ENCODE measurements at regions not wholly inside any gene's neighbourhood (a gene's known extent, or its start where the extent isn't known, plus 50 kb on each side); places are given as distances from the start of the nearest gene placed in this dataset.

DNA sequence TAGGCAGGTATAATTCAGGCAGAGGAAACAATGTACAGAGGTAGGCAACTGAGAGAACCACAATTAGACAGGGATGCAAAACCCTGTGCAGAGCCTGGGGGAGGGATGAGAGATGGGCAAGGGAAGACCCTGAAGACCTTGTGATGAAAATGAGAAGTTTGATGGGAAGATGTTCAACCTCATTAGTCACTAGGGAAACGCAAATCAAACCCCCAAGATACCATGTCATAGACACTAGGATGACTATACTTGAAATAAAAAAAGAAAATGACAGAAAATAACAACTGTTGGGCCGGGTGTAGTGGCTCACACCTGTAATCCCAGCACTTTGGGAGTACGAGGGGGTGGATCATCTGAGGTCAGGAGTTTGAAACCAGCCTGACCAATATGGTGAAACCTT, 813.1 kb downstream of the CDH11 start:
- FAIRE-seq (no peak), DNase-seq (ENCODE audit: low read depth) (no peak)
- Histone ChIP-seq H3K27me3 (ENCODE audit: control insufficient read depth, insufficient read depth, low read length) (peaks cover 1% of the 10 kb centered on the region), H3K36me3 (ENCODE audit: control insufficient read depth, insufficient read depth, low read length) (no peaks in the 10 kb centered on the region), H3K4me3 (ENCODE audit: low read depth, low read length) (no peak overlapping the region)
- TF ChIP-seq, protein P1, sequence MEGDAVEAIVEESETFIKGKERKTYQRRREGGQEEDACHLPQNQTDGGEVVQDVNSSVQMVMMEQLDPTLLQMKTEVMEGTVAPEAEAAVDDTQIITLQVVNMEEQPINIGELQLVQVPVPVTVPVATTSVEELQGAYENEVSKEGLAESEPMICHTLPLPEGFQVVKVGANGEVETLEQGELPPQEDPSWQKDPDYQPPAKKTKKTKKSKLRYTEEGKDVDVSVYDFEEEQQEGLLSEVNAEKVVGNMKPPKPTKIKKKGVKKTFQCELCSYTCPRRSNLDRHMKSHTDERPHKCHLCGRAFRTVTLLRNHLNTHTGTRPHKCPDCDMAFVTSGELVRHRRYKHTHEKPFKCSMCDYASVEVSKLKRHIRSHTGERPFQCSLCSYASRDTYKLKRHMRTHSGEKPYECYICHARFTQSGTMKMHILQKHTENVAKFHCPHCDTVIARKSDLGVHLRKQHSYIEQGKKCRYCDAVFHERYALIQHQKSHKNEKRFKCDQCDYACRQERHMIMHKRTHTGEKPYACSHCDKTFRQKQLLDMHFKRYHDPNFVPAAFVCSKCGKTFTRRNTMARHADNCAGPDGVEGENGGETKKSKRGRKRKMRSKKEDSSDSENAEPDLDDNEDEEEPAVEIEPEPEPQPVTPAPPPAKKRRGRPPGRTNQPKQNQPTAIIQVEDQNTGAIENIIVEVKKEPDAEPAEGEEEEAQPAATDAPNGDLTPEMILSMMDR (IDR thresholded peaks at IDR 0.05; ENCODE audit: insufficient read depth, low read length, severe bottlenecking), result no peak

DNA sequence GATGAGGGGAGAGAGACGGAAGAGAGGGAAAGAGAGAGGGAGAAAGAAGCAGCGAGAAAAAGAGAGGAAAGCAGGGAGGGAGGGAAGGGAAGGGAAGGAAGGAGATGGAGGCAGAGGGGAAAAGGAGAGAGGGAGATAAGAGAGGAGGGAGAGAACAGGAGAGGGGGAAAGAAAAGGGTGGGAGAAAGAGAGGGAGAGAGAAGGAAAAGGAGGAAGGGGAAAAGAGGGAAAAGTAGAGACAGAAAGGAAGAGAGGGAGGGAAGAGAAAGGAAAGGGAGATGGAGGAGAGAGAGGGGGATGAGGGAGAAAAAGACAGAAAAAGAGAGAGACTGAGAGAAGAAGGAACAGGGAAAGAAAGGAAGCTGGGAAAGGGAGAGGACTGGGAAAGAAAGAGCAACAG, 814.4 kb downstream of the CDH11 start:
- Histone ChIP-seq H3K4me3 (ENCODE audit: low read depth, low read length) (no peak overlapping the region), H3K36me3 (ENCODE audit: control insufficient read depth, insufficient read depth, low read length) (no peaks in the 10 kb centered on the region), H3K27me3 (ENCODE audit: control insufficient read depth, insufficient read depth, low read length) (peaks cover 1% of the 10 kb centered on the region)
- no peak for DNase-seq (ENCODE audit: low read depth)
- TF ChIP-seq, protein P1 (IDR thresholded peaks at IDR 0.05; ENCODE audit: insufficient read depth, low read length, severe bottlenecking), result no peak
- no peak for FAIRE-seq

DNA sequence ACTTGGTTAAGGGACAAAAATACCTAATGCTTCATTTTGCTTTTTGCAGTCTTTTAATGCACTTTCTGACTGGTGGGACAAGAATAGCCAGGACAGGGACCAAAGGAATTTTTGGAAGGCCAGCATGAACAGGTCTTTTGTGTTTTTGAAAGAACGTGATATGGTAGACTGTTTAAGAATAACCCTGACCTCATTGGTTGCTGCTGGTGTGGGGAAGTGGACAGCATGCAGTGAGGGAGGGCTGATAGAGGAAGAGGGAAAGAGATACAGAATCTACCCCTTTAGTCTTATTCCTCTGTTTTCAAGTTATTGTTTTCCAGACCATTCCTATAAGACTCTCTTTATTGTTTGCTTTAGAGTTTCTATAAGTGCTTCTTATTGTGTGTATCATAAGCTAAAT, 816.2 kb downstream of the CDH11 start:
- TF ChIP-seq, protein P1 (IDR thresholded peaks at IDR 0.05; ENCODE audit: insufficient read depth, low read length, severe bottlenecking), result no peak
- FAIRE-seq, result no peak
- Histone ChIP-seq H3K36me3 (ENCODE audit: control insufficient read depth, insufficient read depth, low read length) (no peaks in the 10 kb centered on the region), H3K4me3 (ENCODE audit: low read depth, low read length) (no peak overlapping the region), H3K27me3 (ENCODE audit: control insufficient read depth, insufficient read depth, low read length) (peaks cover 1% of the 10 kb centered on the region)
- no peak for DNase-seq (ENCODE audit: low read depth)

- Histone ChIP-seq H3K27me3 (ENCODE audit: control insufficient read depth, insufficient read depth, low read length) (no peaks in the 10 kb centered on the region), H3K36me3 (ENCODE audit: control insufficient read depth, insufficient read depth, low read length) (no peaks in the 10 kb centered on the region), H3K4me3 (ENCODE audit: low read depth, low read length) (no peak overlapping the region)
- TF ChIP-seq, protein P1 (IDR thresholded peaks at IDR 0.05; ENCODE audit: insufficient read depth, low read length, severe bottlenecking), result no peak
- DNase-seq (ENCODE audit: low read depth) (no peak), FAIRE-seq (no peak)
These were observed 816.9 kb downstream of the CDH11 start for GRCh38 chr16:64304951-64305350.

GRCh38 chr16:64304396-64304795, 817.5 kb downstream of the CDH11 start:
- TF ChIP-seq, protein P1 (IDR thresholded peaks at IDR 0.05; ENCODE audit: insufficient read depth, low read length, severe bottlenecking), result no peak
- no peak for DNase-seq (ENCODE audit: low read depth)
- no peak for FAIRE-seq
- Histone ChIP-seq H3K27me3 (ENCODE audit: control insufficient read depth, insufficient read depth, low read length) (no peaks in the 10 kb centered on the region), H3K36me3 (ENCODE audit: control insufficient read depth, insufficient read depth, low read length) (no peaks in the 10 kb centered on the region), H3K4me3 (ENCODE audit: low read depth, low read length) (no peak overlapping the region)

GRCh38 chr16:64297863-64298600, 823.8 kb downstream of the CDH11 start:
- no peak for FAIRE-seq
- TF ChIP-seq, protein P1 (IDR thresholded peaks at IDR 0.05; ENCODE audit: insufficient read depth, low read length, severe bottlenecking), result no peak
- no peaks in the 10 kb centered on the region for H3K36me3 ChIP-seq (ENCODE audit: control insufficient read depth, insufficient read depth, low read length)
- DNase-seq (ENCODE audit: low read depth), result no peak
- no peaks in the 10 kb centered on the region for H3K27me3 ChIP-seq (ENCODE audit: control insufficient read depth, insufficient read depth, low read length)
- H3K4me3 ChIP-seq (ENCODE audit: low read depth, low read length), result no peak overlapping the region

Measured in bronchial epithelial cell (primary cell).